ELR (cell line): ENCODE measurements at regions not wholly inside any gene's neighbourhood (a gene's known extent, or its start where the extent isn't known, plus 50 kb on each side); places are given as distances from the start of the nearest gene placed in this dataset.

Source experiments
- DNase-seq: peaks from one replicate; pipeline ENCODE4 v3.0.0-alpha.2; 2015; ENCODE audit warnings: low read depth

GRCh38 chr7:25515633-25516275 is 287.5 kb upstream of the NPVF start:
- DNase-seq, result no peak

DNA sequence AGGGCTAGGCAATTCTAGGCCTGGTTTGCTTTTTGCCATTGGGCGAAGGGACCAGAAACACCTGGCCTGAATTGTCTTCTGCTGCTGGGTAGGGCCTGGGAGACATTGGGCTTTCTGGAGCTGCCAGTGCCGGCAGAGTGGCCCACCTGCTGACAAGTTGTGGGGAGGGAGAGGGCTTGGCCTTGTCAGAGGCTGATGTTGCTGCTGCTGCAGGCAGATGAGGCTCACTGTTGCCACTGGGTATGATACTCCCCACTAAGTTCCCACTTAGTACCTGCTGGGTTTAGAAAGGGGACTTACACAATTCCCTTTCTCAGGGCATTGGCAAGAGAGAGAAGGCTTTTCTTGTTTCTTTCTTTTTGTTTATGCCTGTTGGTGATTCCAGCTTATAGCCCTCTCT is 289.6 kb upstream of the NPVF start:
- no peak for DNase-seq

GRCh38 chr7:25520017-25520416 is 291.7 kb upstream of the NPVF start:
- DNase-seq, result no peak

DNA sequence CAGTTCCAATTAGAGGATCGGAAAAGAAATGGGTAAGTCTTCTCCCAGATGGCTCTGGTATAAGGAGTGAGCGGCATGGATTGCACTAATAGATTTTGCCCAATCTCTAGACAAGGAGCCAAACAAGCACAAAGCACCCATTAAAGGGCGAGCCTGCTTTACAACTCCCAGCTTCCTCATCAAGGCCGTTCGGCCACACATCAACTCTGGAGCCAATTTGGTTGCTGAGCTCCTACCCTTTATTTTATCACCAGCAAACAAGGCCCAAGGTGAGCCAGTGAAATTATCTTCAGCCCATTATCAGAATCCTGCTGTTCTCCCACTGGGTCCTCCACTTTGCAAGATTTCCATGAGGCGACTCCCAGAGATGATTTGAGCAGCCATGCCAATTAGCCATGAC is 292.2 kb upstream of the NPVF start:
- DNase-seq, result no peak

GRCh38 chr7:25521236-25521635 is 292.9 kb upstream of the NPVF start:
- no peak for DNase-seq

GRCh38 chr7:25522727-25523126 is 294.4 kb upstream of the NPVF start:
- no peak for DNase-seq

GRCh38 chr7:25527665-25528170 is 299.4 kb upstream of the NPVF start:
- no peak for DNase-seq

- no peak for DNase-seq
Observed at GRCh38 chr7:25529320-25529719, 301.0 kb upstream of the NPVF start.

DNA sequence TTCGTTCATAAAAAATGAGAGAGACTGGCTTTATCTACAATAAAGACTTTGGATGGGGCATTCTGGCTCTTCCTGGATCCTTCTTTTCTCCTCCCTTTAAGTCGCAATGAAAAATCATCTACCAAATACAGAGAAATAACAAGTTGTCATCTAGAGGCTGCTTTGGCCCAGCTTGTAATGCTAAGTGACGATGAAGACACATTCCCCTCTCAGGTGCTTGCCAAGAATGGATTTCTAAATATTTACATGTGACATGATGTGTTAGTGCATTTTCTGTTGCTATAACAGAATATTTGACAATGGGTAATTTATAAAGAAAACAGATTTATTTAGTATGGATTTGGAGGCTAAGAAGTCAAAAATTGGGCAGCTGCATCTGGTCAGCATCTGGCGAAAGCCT is 308.6 kb upstream of the NPVF start:
- no peak for DNase-seq

DNA sequence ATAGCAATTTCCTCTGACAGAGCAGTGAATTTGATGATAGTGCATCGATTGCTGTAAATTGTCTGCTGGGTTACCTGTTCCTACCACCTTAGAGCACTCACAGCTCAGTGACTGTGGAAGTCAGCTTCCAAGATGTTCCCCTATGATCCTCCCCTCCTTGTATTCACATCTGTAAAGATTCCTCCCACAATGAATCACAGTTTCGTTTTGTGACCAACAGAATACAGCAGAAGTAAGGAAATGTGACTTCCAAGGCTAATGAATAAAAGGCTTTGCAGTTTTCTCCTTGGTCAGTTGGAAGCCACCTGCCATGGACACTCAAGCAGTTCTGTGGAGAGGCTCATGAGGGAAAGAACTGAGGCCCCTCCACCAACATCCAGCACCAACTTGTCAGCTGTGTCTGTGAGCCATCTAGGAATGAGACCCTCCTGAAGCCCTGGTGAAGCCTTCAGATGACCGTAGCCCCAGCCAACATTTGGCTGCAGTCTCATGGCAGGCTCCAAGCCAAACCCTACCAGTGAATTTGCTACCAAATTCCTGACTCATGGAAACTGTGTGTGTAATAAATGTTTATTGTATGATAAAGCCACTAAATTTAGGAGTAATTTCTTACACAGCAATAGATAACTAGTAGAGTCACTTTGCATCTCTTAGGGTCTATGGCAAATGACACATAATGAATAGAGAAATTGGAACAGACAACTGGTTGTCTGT is 309.5 kb upstream of the NPVF start:
- DNase-seq, result no peak

GRCh38 chr7:25541094-25541821 is 313.0 kb upstream of the NPVF start:
- no peak for DNase-seq

DNA sequence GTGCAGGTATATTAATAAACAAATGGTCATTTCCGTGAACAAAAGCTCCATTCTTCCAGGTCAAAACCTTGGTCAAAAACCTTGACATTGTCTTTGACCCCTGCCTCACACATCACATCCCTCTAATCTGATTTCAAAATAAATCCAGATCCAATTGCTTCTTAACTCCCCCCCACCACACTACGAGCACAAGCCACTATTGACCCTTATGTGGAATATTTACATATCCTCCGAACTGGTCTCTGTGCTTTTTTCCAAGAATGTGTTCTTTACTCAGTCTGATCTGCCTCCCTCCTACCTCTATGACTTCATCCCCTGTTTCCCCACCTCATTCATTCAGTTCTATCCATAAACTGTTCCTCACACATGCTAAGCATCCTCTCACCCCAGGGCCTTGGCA is 313.6 kb upstream of the NPVF start:
- DNase-seq, result no peak

DNA sequence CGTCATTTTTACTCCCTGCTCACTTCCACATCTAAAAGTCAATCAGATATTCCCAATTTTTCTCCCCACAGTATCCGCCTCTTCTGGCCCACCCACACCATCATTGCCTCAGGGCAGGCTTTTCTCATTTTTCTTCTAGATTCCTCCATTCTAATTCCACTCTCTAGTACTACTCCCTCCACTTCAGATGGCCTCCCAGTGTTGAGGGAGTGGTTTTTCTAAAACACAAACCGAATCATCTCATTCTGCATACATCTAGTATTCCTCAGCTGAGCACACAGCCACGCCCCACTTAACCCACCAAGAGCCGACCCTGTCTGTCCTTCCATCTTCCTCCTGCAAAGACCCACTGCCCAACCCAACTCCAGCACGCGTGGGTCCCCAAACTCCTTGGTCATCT is 314.9 kb upstream of the NPVF start:
- DNase-seq, result no peak

DNA sequence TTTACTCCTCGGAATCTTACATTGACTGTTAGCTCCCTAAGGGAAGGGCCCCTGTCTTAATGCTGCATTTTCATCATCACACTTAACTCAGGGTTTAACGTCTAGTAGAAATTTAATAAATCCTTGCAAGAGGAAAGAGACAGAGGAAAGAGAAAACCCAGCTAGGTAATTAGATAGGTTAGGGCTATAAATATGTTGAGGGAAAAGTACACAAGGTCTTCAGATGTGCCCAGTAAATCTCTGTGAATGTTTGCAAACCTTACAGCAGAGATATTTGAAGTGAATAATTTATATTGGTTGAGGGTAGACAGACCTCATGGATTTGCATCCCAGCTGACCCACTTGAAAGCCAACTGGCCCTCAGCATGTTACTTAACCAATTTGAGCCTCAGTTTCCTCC is 315.5 kb upstream of the NPVF start:
- DNase-seq, result no peak

DNA sequence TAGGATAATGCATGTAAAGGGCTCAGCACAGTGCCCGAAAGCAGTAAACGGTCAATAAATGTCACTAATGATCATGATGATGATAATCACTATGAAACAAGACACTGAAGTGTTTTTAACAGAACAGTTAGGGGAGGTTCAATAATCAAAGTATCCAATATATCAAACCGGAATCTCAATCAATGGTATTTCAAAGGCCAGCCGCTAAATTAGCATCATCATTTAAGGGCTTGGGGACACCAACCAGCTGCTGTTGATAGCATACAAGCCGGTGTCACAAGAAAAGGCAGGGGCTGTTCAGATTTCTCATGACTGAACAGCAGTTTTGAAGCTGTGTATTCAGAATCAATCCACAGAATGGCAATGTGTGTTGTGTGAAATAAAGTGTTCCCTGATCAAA is 316.0 kb upstream of the NPVF start:
- DNase-seq, result no peak

- DNase-seq, result no peak
Observed at GRCh38 chr7:25545124-25546008, 317.1 kb upstream of the NPVF start.

- no peak for DNase-seq
Observed at GRCh38 chr7:25546306-25546705, 318.0 kb upstream of the NPVF start.

DNA sequence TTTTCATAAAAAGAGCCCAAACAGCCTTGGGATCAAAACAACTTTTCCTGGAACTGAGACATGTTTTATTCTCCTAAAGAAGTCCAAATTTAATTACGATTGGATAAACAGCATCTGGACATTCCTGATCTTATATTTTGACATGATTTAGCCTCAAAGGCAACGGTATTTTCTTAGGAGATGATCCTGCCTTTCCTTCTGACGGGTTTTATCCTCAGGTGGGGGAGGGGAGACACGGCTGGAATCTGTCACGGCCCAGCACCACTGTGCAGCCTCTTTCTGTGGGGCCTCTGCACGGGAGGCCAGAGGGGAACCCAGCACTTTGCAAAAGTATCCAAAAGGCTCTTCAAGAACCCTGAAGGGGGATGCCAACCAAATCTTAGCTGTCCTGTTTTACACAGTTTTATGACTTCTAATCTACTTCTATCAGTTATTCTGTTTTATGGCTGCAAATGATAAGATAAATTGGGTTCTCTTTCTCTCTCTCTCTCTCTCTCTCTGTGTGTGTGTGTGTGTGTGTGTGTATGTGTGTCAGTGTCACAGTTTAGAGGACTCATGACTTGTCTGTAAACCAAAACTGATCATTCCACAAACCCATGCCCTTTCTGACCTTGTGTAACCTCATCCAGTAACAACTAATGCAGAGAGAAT is 321.1 kb upstream of the NPVF start:
- no peak for DNase-seq

DNA sequence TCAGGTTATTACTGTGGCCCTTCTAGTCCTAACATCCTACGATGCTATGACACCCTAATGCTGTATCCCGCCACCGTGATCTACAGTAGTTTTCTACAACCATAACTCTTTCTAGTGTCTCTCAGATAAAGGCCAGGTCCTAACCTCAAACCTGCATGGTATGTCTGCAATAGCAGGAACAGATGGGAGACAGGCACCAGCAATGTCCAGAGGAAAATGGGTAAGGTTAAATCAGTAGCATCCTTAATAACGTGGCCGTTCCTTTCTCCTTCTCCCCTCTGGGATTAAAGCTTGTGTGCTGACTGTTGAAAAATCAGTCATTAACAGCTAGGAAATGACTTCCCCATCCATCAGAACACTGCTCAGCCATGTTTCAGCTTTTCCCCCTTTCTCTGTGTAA is 321.9 kb upstream of the NPVF start:
- no peak for DNase-seq

DNA sequence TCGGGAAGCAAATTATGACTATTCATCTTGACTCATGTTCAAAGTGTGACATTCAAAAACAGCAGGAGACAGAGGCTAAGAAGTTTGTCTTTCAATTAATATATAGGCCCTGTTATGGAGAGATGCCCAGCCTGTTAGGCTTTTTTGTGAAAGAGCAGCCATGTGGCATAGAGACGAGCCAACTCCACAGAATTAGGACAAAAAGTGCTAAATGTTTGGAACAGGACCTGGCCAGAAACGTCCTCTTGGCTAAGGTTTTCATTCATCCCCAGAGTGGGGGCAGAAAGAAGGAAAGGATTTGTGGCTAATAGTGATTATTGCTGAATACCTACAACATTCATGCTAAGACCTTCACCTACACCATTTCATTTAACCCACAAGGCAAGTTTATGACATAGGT is 324.7 kb upstream of the NPVF start:
- no peak for DNase-seq

GRCh38 chr7:25553580-25554291 is 325.4 kb upstream of the NPVF start:
- no peak for DNase-seq
